ENCODE measurements at regions not wholly inside any gene's neighbourhood (a gene's known extent, or its start where the extent isn't known, plus 50 kb on each side); places are given as distances from the start of the nearest gene placed in this dataset.
"Not testable (repeated sequence)": the region's sequence is repeated elsewhere in the genome, so short reads cannot be mapped to it uniquely, and the experiment has no call there.

DNA sequence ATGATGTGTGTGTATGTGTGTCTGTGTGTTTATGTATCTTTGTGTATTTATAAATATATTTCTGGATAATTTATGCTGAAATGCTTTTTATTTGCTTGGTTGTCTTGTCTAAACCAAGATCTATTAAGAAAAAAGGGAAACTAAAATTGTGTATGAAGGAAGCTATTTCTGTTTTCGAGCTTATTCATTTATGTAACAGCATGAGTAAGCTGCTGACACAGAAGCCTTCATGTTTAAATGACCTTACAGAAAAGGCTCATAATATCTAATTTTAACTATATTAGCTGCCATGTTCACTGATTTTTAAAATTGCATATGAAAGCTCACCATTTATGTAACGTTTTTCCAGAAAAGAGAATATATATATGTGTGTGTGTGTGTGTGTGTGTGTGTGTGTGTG, 392.8 kb downstream of the PTH2R start:
- FAIRE-seq (no peak), DNase-seq (ENCODE audit: insufficient read length, low spot score) (no peak)
- TF ChIP-seq, protein P1, sequence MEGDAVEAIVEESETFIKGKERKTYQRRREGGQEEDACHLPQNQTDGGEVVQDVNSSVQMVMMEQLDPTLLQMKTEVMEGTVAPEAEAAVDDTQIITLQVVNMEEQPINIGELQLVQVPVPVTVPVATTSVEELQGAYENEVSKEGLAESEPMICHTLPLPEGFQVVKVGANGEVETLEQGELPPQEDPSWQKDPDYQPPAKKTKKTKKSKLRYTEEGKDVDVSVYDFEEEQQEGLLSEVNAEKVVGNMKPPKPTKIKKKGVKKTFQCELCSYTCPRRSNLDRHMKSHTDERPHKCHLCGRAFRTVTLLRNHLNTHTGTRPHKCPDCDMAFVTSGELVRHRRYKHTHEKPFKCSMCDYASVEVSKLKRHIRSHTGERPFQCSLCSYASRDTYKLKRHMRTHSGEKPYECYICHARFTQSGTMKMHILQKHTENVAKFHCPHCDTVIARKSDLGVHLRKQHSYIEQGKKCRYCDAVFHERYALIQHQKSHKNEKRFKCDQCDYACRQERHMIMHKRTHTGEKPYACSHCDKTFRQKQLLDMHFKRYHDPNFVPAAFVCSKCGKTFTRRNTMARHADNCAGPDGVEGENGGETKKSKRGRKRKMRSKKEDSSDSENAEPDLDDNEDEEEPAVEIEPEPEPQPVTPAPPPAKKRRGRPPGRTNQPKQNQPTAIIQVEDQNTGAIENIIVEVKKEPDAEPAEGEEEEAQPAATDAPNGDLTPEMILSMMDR (IDR thresholded peaks at IDR 0.05; ENCODE audit: insufficient read depth, missing control alignments): no peak

DNA sequence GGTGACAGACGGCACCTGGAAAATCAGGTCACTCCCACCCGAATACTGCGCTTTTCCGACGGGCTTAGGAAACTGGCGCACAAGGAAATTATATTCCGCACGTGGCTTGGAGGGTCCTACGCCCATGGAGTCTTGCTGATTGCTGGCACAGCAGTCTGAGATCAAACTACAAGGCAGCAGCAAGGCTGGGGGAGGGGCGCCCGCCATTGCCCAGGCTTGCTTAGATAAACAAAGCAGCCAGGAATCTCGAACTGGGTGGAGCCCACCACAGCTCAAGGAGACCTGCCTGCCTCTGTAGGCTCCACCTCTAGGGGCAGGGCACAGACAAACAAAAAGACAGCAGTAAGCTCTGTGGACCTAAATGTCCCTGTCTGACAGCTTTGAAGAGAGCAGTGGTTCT, 394.3 kb downstream of the PTH2R start:
- not testable (repeated sequence) for DNase-seq (ENCODE audit: insufficient read length, low spot score); FAIRE-seq

DNA sequence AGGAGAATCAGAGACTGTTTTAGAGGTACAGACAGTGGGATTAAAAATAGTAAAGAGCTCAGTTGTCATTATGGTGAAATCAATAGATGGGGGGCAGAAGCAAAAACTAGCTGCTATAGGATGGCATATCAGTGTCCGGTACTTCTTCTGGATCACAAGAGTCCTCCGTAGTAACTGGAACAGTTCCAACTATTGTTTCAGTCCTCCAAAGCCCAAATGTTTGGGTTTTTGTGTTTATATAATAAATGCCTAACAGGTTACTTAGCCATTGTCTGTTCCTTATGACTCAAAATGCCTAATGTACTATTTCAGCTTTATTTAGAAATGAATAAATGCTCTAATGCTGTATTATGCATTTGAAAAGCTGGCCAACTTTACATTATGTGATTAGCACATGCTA, 401.2 kb downstream of the PTH2R start:
- DNase-seq (ENCODE audit: insufficient read length, low spot score) (no peak), FAIRE-seq (no peak)
- TF ChIP-seq, protein P1 (IDR thresholded peaks at IDR 0.05; ENCODE audit: insufficient read depth, missing control alignments): no peak

DNA sequence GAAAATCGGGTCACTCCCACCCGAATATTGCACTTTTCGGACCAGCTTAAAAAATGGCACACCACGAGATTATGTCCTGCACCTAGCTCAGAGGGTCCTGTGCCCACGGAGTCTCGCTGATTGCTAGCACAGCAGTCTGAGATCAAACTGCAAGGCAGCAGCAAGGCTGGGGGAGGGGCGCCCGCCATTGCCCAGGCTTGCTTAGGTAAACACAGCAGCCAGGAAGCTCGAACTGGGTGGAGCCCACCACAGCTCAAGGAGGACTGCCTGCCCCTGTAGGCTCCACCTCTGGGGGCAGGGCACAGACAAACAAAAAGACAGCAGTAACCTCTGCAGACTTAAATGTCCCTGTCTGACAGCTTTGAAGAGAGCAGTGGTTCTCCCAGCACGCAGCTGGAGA, 405.3 kb downstream of the PTH2R start:
- FAIRE-seq; DNase-seq (ENCODE audit: insufficient read length, low spot score): not testable (repeated sequence)

DNA sequence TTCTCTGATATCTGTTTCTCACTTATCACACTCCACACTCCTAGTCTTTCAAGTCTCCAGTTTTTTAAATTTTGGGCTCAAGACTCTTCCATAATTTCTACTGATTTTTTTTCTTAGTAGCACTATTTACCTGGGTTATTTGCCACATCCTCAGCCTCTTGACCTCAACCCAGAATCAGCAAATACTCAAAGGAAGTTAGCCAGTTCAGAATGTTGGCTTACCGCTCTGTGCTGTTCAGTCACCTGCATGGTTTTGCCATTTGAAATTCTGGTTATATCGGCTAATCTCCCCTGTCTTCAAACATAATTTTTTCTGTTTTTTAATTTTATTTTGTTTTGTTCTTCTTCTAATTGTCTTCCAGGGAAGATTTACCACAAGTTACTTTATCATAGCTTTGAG, 412.6 kb downstream of the PTH2R start:
- DNase-seq (ENCODE audit: insufficient read length, low spot score) (no peak), FAIRE-seq (no peak)
- TF ChIP-seq, protein P1 (IDR thresholded peaks at IDR 0.05; ENCODE audit: insufficient read depth, missing control alignments): no peak

DNA sequence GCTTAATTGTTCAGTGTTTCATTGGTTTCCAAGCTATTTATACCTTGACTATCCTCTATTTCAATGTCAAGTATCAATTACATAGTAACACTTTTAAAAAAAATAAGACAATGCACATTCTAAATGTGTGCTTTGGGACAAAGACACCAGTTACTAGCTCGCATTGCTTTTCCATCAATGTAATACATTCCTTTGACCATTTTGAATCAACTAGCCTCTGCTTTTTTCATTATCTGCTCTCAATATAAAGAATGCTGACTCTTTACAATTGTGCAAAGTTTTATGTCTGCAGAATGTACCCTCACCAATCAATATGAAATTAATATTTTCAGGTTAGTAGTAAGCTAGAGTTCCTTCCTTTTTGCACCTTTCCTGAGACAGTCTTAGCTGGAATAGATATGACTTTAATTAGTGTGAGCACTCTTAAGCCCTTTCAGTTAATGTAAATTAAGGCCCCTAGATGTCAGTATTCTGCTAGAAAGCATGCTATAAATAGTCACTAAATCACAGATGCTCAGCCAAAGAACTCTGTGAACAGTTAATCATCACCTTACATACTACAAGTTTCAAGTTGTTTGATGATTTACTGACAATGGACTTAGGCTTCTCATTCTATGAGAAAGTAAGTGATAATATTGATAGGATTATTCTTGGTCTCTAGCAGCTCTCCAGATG, 413.6 kb downstream of the PTH2R start:
- peak; percentile 96 for FAIRE-seq
- TF ChIP-seq, protein P1 (IDR thresholded peaks at IDR 0.05; ENCODE audit: insufficient read depth, missing control alignments): peak; percentile 48
- DNase-seq (ENCODE audit: insufficient read length, low spot score): no peak

DNA sequence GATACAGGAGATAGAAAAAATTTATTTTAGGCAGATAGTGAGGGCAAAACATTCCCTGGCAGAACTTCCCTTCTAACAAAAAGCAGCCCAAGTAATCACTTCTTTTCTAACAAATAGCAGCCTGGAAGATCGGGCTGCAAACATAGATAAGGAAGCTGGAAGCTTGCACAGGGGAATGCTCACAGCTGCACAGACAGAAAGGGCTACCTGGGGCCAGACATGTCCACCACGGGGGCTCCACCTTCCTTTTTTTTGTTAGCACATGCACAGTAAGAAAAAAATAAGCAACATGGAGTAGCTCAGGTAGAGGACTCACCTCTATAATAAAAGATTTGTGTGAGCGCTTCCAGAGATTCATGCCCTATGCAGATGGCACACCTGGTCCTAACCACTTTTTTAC, 420.5 kb downstream of the PTH2R start:
- no peak for FAIRE-seq
- TF ChIP-seq, protein P1 (IDR thresholded peaks at IDR 0.05; ENCODE audit: insufficient read depth, missing control alignments): no peak
- DNase-seq (ENCODE audit: insufficient read length, low spot score): no peak

DNA sequence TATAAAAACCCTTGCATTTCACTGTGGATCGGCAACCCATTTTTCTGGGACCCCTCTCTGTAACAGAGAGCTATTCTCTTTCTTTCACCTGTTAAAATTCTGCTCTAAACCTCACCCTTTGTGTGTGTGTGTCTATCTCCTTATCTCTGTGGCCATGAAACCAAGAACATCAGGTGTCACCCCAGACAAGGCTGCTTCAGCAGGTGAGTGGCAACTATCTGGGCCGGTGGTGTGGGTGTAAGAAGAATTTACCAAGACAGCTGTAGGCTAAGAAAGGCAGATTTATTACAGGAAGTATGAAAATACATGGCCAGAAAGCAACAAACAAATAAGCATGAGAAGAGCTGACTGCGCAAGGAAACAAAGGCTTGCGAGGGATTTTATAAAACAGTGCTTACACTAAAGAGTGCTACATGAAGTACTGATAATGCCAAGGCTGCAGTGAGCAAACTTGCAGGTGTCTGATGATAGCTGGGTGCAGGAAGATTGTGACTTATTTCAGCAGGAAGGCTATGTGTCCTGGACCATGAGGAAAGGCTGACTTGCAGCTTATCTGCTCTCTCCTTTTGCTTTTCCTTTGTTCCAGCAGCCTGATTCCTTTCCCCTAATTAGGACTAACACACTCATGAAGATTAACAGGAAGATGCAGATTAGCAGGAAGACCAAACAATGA, 421.1 kb downstream of the PTH2R start:
- TF ChIP-seq, protein P1 (IDR thresholded peaks at IDR 0.05; ENCODE audit: insufficient read depth, missing control alignments): no peak
- FAIRE-seq (no peak), DNase-seq (ENCODE audit: insufficient read length, low spot score) (no peak)

All from D721Med (cell line).